ENCODE measurements at regions not wholly inside any gene's neighbourhood (a gene's known extent, or its start where the extent isn't known, plus 50 kb on each side); places are given as distances from the start of the nearest gene placed in this dataset.

- TF ChIP-seq CTCF (IDR thresholded peaks at IDR 0.05) (no peak), POLR2A (IDR thresholded peaks at IDR 0.05) (no peak)
Measured at GRCh38 chr6:27565839-27566779, 93.2 kb upstream of the ZNF184 start.

Data from uterus (tissue), 2 donors.